Ovary (tissue), 7 donors: ENCODE measurements at regions not wholly inside any gene's neighbourhood (a gene's known extent, or its start where the extent isn't known, plus 50 kb on each side); places are given as distances from the start of the nearest gene placed in this dataset.

Source experiments
- DNase-seq, 5 donors: peaks; one replicate each; pipeline ENCODE4 v3.0.0-alpha.2; 2019 to 2020
- H3K27ac ChIP-seq, 2 donors: fragments of 200-600 bp; one replicate each; pipeline versions ENCODE4 v1.5.1 to v1.8.0; 2019 to 2022
- H3K27me3 ChIP-seq: fragments of 200-600 bp; one replicate; pipeline ENCODE4 v1.8.0; 2022
- H3K36me3 ChIP-seq: fragments of 200-600 bp; sonication (generic); one replicate; pipeline ENCODE4 v1.5.1; 2019
- H3K4me1 ChIP-seq: one replicate; pipeline ENCODE4 v1.8.1; 2013; ENCODE audit warnings: mild to moderate bottlenecking, moderate library complexity; ENCODE audit not compliant: insufficient read depth
- H3K4me3 ChIP-seq: fragments of 200-600 bp; sonication (generic); one replicate; pipeline ENCODE4 v1.5.1; 2017
- H3K9me3 ChIP-seq, 2 donors: fragments of 200-600 bp in 1 of 2; sonication (generic) in 1 of 2; one replicate each; pipeline versions ENCODE4 v1.5.1 to v1.8.1; 2013 to 2019; ENCODE audit warnings: mild to moderate bottlenecking in 1 of 2, moderate library complexity in 1 of 2
- CTCF ChIP-seq, 3 donors: fragments of 450-650 bp in 2 of 3; fragments of 200-600 bp in 1 of 3; IDR thresholded peaks; one replicate each; pipeline versions ENCODE4 v1.5.1 to v1.8.0; 2016 to 2022; ENCODE audit warnings: antibody characterized with exemption in 3 of 3, mild to moderate bottlenecking in 1 of 3
- EP300 ChIP-seq: sonication (generic); formaldehyde crosslinking; IDR thresholded peaks from one replicate; pipeline ENCODE4 v1.6.1; 2017; ENCODE audit warnings: antibody characterized with exemption
- POLR2A ChIP-seq: fragments of 450-650 bp; IDR thresholded peaks from one replicate; pipeline ENCODE4 v1.6.1; 2017; ENCODE audit warnings: antibody characterized with exemption, mild to moderate bottlenecking, moderate library complexity
- WGBS, 3 donors: extraction: QIAGEN DNeasy Blood & Tissue Kit in 1 of 3; methylation state at CpG; one replicate each; pipeline versions ENCODE4 v1.1.5 to v1.1.7; 2013 to 2017; 5-methylcytosine and 5-hydroxymethylcytosine counted together
- intact Hi-C, 4 donors: fragments of 100-400 bp; cut with DNase I; formaldehyde crosslinking; loops; one replicate each; pipeline versions ENCODE4 v1.11.0 to v1.15.1; 2022 to 2023
- donor health status: DM: no; HTN: no; CAD: no; lungs with moderate emphysema.
- donor health status: DM: no; HTN: no; CAD: no.
- donor health status: Bipolar disorder and iron deficiency.
- donor health status: DM: no; HTN: no; CAD: no.
- donor health status: DM: yes; HTN: yes; CAD: no.

DNA sequence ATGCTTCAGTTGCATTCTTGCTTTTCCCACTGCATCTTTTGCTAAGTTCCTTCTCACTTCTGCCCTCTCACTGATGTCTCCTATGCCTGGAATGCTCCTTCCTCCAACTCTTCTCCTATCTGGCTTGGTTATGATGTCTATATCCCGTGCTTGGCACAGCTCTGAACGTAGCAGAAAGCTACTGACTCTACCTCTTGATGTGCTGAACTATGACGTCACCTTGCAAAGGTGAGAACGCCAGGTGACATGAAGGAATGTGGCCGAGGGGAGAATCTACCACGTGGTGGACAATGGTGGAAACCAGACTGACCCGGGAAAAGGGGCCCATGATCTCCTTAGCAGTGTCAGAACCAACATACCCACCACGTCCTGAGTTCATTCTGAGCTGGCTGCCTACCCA, 209.7 kb downstream of the SH3BP4 start:
- WGBS, 3 donors, result 82 to 88% (median 85%) methylated on average over 8 of the region's 8 CpGs
- H3K27ac ChIP-seq, result no peak overlapping the region
- intact Hi-C loops, result no loop called here
- TF ChIP-seq CTCF (IDR thresholded peaks at IDR 0.05) (no peak), EP300 (no peak), POLR2A (no peak)
- H3K4me3 ChIP-seq, result no peak overlapping the region
- H3K27me3 ChIP-seq, result no peaks in the 10 kb centered on the region
- H3K36me3 ChIP-seq, result no peaks in the 10 kb centered on the region
- H3K4me1 ChIP-seq, result no peaks in the 10 kb centered on the region
- no peak for DNase-seq
- H3K9me3 ChIP-seq, result no peaks in the 10 kb centered on the region

DNA sequence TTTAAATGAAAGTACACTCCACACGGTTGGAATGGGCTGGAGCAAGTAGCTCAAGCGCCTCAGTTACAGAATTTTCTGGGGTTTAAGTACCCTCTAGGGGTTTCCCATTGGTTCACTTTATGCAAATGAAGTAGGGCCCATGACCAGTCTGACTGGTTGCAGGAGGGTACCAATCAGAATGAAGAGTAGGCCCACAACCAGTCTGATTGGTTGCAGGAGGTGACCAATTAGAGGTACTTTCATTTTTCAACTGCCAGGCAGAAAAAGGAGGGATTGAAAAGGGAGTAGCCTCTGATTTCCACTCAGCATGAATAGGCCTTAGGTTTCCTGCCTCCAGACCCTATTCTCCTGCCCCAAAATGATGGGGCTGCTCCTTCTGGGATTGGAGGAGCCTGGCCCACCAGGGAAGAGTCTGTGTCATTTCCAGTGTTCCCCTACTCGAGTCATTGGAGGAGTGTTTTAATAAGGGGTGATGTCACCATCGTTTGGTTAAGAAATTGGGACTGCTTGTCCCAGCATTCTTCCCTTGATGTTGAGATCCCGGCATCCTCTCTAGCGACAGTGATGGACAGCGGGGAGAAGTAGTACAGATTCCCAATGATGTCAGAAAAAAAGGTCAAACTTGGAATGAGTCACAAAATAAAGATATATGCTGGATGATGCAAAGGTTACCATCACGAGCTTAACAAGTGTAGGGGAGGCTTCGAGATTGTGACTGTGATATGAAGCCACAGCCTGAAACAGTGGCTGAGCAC, 210.4 kb downstream of the SH3BP4 start:
- H3K27me3 ChIP-seq, result no peaks in the 10 kb centered on the region
- no peak for DNase-seq
- intact Hi-C loops, result no loop called here
- no peaks in the 10 kb centered on the region for H3K4me1 ChIP-seq
- H3K36me3 ChIP-seq, result no peaks in the 10 kb centered on the region
- H3K27ac ChIP-seq, result no peak overlapping the region
- no peaks in the 10 kb centered on the region for H3K9me3 ChIP-seq
- no peak overlapping the region for H3K4me3 ChIP-seq
- TF ChIP-seq EP300, result no peak
- TF ChIP-seq POLR2A, result no peak
- no peak for TF ChIP-seq CTCF (IDR thresholded peaks at IDR 0.05)
- 77 to 86% (median 82%) methylated on average over 9 of the region's 9 CpGs for WGBS, 3 donors

GRCh38 chr2:235162837-235163197, 211.0 kb downstream of the SH3BP4 start:
- DNase-seq, result no peak
- Histone ChIP-seq H3K36me3 (no peaks in the 10 kb centered on the region), H3K4me1 (no peaks in the 10 kb centered on the region), H3K27me3 (no peaks in the 10 kb centered on the region), H3K27ac (no peak overlapping the region), H3K4me3 (no peak overlapping the region), H3K9me3 (no peaks in the 10 kb centered on the region)
- 74 to 93% (median 75%) methylated on average over 5 of the region's 5 CpGs for whole genome bisulfite sequencing, 3 donors
- intact Hi-C loops, result no loop called here
- TF ChIP-seq POLR2A (no peak), CTCF (IDR thresholded peaks at IDR 0.05) (no peak), EP300 (no peak)

GRCh38 chr2:235165136-235165535, 213.3 kb downstream of the SH3BP4 start:
- no peaks in the 10 kb centered on the region for H3K9me3 ChIP-seq
- no peak for DNase-seq
- no peaks in the 10 kb centered on the region for H3K36me3 ChIP-seq
- 70 to 87% (median 77%) methylated on average over 9 of the region's 9 CpGs for WGBS, 3 donors
- H3K27me3 ChIP-seq, result no peaks in the 10 kb centered on the region
- H3K27ac ChIP-seq, result no peak overlapping the region
- H3K4me3 ChIP-seq, result no peak overlapping the region
- intact Hi-C loops, result no loop called here
- no peaks in the 10 kb centered on the region for H3K4me1 ChIP-seq
- no peak for TF ChIP-seq CTCF (IDR thresholded peaks at IDR 0.05)
- no peak for TF ChIP-seq EP300
- TF ChIP-seq POLR2A, result no peak
